Peyer's patch (tissue), 4 donors: ENCODE measurements at regions not wholly inside any gene's neighbourhood (a gene's known extent, or its start where the extent isn't known, plus 50 kb on each side); places are given as distances from the start of the nearest gene placed in this dataset.

ENCODE experiments used
- DNase-seq, 3 donors: peaks; one replicate each; pipeline ENCODE4 v3.0.0-alpha.2; 2017 to 2019
- H3K27ac ChIP-seq, 4 donors: fragments of 200-600 bp; sonication (generic); one replicate each; pipeline ENCODE4 v1.5.1; 2016 to 2019
- H3K27me3 ChIP-seq, 2 donors: fragments of 200-600 bp; sonication (generic); one replicate each; pipeline ENCODE4 v1.5.1; 2019
- H3K36me3 ChIP-seq, 3 donors: fragments of 200-600 bp; sonication (generic); one replicate each; pipeline ENCODE4 v1.5.1; 2016 to 2019
- H3K4me1 ChIP-seq, 4 donors: fragments of 200-600 bp; sonication (generic); one replicate each; pipeline ENCODE4 v1.5.1; 2016 to 2019
- H3K4me3 ChIP-seq, 4 donors: fragments of 200-600 bp; sonication (generic); 1 replicate in 3 of 4; 2 replicates in 1 of 4; pipeline ENCODE4 v1.5.1; 2016 to 2019; ENCODE audit warnings: mild to moderate bottlenecking in 1 of 4
- H3K9me3 ChIP-seq, 4 donors: fragments of 200-600 bp; sonication (generic); one replicate each; pipeline ENCODE4 v1.5.1; 2016 to 2019; ENCODE audit warnings: mild to moderate bottlenecking in 1 of 4
- CTCF ChIP-seq, 6 experiments: fragments of 450-650 bp in 4 of 6; fragments of 200-600 bp in 2 of 6; sonication (generic) in 1 of 6; IDR thresholded peaks; one replicate each; pipeline ENCODE4 v1.5.1; 2017 to 2019; ENCODE audit warnings: antibody characterized with exemption in 6 of 6, mild to moderate bottlenecking in 3 of 6, moderate library complexity in 1 of 6
- POLR2A ChIP-seq, 2 donors: fragments of 450-650 bp; IDR thresholded peaks; one replicate each; pipeline ENCODE4 v1.5.1; 2017; ENCODE audit warnings: antibody characterized with exemption in 2 of 2, mild to moderate bottlenecking in 2 of 2, moderate library complexity in 2 of 2

GRCh38 chr17:73976676-73977521, 226.6 kb upstream of the RPL38 start:
- no peak for TF ChIP-seq POLR2A (IDR thresholded peaks at IDR 0.05)
- no peak for TF ChIP-seq CTCF (IDR thresholded peaks at IDR 0.05)
- Histone ChIP-seq H3K9me3 (no peaks in the 10 kb centered on the region), H3K36me3 (no peaks in the 10 kb centered on the region), H3K27ac (no peak overlapping the region), H3K4me1 (no peaks in the 10 kb centered on the region), H3K27me3 (no peaks in the 10 kb centered on the region), H3K4me3 (no peak overlapping the region)
- no peak for DNase-seq

DNA sequence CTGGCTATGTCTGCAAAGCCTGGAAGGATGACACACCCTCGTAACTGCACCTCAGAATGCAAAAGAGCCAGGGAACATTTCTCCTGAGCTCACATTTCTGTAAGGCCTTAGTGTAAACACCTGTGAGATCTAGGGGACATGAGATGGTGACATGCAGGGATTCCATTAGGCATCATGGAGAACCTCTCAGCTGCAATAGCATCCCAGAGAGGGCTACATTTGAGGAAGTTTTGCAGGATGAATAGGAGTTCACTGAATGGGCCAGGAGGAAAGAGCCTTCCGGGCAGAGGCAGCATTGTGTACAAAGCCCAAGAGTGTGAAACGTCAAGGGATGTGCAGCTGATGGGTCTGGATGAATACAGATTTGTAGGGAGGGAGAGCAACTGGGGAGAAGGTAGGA, 223.0 kb upstream of the RPL38 start:
- H3K27me3 ChIP-seq: no peaks in the 10 kb centered on the region
- no peaks in the 10 kb centered on the region for H3K36me3 ChIP-seq
- H3K4me3 ChIP-seq: no peak overlapping the region
- no peaks in the 10 kb centered on the region for H3K4me1 ChIP-seq
- H3K27ac ChIP-seq: no peak overlapping the region
- H3K9me3 ChIP-seq: no peaks in the 10 kb centered on the region
- no peak for DNase-seq
- TF ChIP-seq POLR2A (IDR thresholded peaks at IDR 0.05): no peak
- no peak for TF ChIP-seq CTCF (IDR thresholded peaks at IDR 0.05)

- Histone ChIP-seq H3K9me3 (no peaks in the 10 kb centered on the region), H3K27ac (no peak overlapping the region), H3K27me3 (no peaks in the 10 kb centered on the region), H3K36me3 (no peaks in the 10 kb centered on the region), H3K4me1 (no peaks in the 10 kb centered on the region), H3K4me3 (no peak overlapping the region)
- DNase-seq: no peak
- TF ChIP-seq CTCF (IDR thresholded peaks at IDR 0.05) (no peak), POLR2A (IDR thresholded peaks at IDR 0.05) (no peak)
Observed at GRCh38 chr17:73982871-73983270, 220.6 kb upstream of the RPL38 start.

DNA sequence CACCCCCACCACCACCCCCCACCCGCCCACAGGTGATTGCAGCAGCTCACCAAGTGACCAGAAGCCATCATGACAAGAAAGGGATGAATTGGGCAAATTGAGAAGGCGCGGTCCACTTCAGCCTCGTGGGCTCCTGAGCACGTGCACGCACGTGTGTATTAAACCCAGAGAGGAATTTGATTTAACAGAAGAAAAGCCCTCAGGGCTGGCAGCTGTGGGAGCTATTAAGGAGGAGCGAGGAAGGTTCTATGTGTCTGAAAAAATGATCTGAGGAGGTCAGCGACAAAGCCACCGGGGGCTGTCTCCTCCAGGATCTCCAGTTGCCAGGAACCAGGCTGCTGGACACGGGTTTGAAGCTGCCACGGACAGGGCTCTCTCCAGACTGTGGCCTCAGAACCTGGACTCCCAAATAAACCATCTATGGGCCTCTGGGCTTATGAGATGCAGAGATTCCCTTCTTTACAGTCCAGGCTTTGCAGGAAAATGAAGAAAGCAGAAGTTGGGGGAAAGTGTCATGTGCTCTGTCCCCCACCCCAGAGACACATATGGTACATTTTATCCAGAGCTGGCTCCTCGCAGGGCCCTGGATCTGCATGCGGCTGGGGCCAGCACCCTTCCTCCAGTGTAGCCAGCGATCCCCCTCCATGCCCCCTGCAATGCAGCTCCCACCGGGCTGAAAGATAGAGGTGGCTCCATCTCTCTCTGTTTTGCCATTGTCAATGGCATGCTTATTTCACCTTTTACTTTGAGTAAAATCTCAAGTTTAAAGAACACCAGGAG, 219.7 kb upstream of the RPL38 start:
- no peaks in the 10 kb centered on the region for H3K9me3 ChIP-seq
- no peaks in the 10 kb centered on the region for H3K27me3 ChIP-seq
- DNase-seq: no peak
- no peaks in the 10 kb centered on the region for H3K36me3 ChIP-seq
- no peaks in the 10 kb centered on the region for H3K4me1 ChIP-seq
- no peak overlapping the region for H3K27ac ChIP-seq
- no peak overlapping the region for H3K4me3 ChIP-seq
- TF ChIP-seq CTCF (IDR thresholded peaks at IDR 0.05) (no peak), POLR2A (IDR thresholded peaks at IDR 0.05) (no peak)

DNA sequence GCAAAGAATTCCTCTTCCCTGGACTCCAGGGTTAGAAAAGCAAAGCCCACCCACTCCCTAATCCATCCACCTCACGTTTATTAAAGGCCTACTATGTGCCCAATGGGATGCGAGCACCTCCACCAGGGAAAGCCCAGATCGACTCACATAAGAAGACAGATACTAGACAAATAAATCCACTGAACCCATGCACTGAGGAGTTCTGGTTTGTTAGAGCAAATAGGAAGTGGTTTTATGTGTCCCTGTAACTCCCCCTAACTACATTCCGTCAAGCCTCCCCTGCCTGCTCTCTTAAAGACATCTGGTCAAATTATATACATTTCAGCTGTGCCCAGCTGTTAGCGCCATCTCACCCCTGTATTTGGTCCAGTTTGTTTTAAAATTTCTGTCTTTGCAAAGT, 218.5 kb upstream of the RPL38 start:
- DNase-seq: no peak
- TF ChIP-seq POLR2A (IDR thresholded peaks at IDR 0.05) (no peak), CTCF (IDR thresholded peaks at IDR 0.05) (no peak)
- no peaks in the 10 kb centered on the region for H3K27me3 ChIP-seq

More for the DNA sequence above, 218.5 kb upstream of the RPL38 start:
- no peaks in the 10 kb centered on the region for H3K4me1 ChIP-seq
- H3K9me3 ChIP-seq: no peaks in the 10 kb centered on the region
- H3K36me3 ChIP-seq: no peaks in the 10 kb centered on the region
- H3K4me3 ChIP-seq: no peak overlapping the region
- no peak overlapping the region for H3K27ac ChIP-seq
